ENCODE measurements at regions not wholly inside any gene's neighbourhood (a gene's known extent, or its start where the extent isn't known, plus 50 kb on each side); places are given as distances from the start of the nearest gene placed in this dataset.

DNA sequence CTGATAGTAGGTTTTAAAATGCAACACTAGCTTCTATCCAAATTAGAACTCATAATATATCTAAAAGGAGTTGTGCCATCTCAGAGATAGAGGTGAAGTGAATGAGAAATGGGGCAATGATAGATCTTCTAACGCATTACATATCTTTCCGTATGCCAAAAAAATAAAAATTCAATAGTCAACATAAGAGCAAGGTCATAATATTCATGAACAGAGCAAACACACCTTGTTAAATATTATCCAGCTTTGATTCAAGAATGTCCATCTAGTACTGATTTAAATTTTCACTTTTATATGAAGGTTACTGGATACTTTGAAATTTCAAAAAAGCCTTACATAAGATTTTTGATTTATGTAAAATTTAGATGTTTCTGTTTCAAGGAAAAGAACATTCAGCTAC is 554.5 kb downstream of the NSUN3 start:
- TF ChIP-seq, protein P1, sequence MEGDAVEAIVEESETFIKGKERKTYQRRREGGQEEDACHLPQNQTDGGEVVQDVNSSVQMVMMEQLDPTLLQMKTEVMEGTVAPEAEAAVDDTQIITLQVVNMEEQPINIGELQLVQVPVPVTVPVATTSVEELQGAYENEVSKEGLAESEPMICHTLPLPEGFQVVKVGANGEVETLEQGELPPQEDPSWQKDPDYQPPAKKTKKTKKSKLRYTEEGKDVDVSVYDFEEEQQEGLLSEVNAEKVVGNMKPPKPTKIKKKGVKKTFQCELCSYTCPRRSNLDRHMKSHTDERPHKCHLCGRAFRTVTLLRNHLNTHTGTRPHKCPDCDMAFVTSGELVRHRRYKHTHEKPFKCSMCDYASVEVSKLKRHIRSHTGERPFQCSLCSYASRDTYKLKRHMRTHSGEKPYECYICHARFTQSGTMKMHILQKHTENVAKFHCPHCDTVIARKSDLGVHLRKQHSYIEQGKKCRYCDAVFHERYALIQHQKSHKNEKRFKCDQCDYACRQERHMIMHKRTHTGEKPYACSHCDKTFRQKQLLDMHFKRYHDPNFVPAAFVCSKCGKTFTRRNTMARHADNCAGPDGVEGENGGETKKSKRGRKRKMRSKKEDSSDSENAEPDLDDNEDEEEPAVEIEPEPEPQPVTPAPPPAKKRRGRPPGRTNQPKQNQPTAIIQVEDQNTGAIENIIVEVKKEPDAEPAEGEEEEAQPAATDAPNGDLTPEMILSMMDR (IDR thresholded peaks at IDR 0.05), result no peak
- TF ChIP-seq POLR2A (IDR thresholded peaks at IDR 0.05) (no peak), POLR2AphosphoS5 (IDR thresholded peaks at IDR 0.05) (no peak)
